ENCODE measurements at regions not wholly inside any gene's neighbourhood (a gene's known extent, or its start where the extent isn't known, plus 50 kb on each side); places are given as distances from the start of the nearest gene placed in this dataset.

DNA sequence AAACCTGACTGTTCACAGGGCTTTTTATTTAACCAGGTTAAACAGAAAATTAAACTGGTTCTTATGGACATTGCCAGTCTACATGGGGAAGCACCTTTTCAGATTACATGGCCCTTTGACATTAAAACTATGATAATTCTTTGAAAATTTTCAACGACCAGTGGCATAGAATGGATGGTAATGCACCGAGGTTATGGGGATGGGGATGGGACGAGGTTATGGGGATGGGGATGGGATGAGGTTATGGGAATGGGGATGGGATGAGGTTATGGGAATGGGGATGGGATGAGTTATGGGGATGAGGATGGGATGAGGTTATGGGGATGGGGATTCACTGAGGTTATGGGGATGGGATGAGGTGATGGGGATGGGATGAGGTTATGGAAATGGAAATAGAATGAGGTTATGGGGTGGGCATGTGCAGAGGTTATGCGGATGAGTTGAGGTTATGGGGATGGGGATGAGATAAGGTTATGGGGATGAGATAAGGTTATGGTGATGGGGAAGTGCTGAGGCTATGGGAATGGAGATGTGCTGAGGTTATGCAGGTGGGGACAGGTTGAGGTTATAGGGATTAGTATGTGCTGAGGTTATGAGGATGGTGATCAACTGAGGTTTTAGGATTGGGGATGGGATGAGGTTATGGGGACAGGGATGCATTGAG lies 541.9 kb downstream of the CDH26 start:
- no peak for ATAC-seq
- no peak for TF ChIP-seq TCF4 (CRISPR knock-in tag; IDR thresholded peaks at IDR 0.05; ENCODE audit: borderline replicate concordance)
- TF ChIP-seq, protein P1, sequence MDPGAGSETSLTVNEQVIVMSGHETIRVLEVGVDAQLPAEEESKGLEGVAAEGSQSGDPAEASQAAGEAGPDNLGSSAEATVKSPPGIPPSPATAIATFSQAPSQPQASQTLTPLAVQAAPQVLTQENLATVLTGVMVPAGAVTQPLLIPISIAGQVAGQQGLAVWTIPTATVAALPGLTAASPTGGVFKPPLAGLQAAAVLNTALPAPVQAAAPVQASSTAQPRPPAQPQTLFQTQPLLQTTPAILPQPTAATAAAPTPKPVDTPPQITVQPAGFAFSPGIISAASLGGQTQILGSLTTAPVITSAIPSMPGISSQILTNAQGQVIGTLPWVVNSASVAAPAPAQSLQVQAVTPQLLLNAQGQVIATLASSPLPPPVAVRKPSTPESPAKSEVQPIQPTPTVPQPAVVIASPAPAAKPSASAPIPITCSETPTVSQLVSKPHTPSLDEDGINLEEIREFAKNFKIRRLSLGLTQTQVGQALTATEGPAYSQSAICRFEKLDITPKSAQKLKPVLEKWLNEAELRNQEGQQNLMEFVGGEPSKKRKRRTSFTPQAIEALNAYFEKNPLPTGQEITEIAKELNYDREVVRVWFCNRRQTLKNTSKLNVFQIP (CRISPR knock-in tag; IDR thresholded peaks at IDR 0.05; ENCODE audit: borderline replicate concordance, low read depth) = no peak
- no peak for TF ChIP-seq GLIS3 (CRISPR knock-in tag; IDR thresholded peaks at IDR 0.05)
- TF ChIP-seq ARNTL (CRISPR knock-in tag; IDR thresholded peaks at IDR 0.05; ENCODE audit: borderline replicate concordance, low read depth) = no peak
- no peak for TF ChIP-seq RARB (CRISPR knock-in tag; IDR thresholded peaks at IDR 0.05)
- no peak for TF ChIP-seq CSDC2 (CRISPR knock-in tag; IDR thresholded peaks at IDR 0.05)
- TF ChIP-seq ZC3H10 (CRISPR knock-in tag; IDR thresholded peaks at IDR 0.05) = no peak
- TF ChIP-seq ZFP3 (CRISPR knock-in tag; IDR thresholded peaks at IDR 0.05) = no peak
- TF ChIP-seq TOX (CRISPR knock-in tag; IDR thresholded peaks at IDR 0.05; ENCODE audit: borderline replicate concordance) = no peak

DNA sequence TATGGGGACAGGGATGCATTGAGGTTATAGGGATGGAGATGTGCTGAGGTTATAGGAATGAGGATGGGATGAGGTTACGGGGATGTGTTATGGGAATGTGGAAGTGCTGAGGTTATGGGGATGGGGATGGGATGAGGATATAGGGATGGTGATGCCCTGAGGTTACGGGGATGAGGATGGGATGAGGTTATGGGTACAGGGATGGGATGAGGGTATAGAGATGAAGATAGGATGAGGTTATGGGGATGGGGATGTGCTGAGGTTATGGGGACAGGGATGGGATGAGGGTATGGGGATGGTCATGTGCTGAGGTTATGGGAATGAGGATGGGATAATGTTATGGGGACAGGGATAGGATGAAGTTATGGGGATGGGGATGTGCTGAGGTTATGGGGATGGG lies 542.8 kb downstream of the CDH26 start:
- TF ChIP-seq BACH2 (CRISPR knock-in tag; IDR thresholded peaks at IDR 0.05; ENCODE audit: borderline replicate concordance) (no peak), GLIS3 (CRISPR knock-in tag; IDR thresholded peaks at IDR 0.05) (no peak), ISL1 (CRISPR knock-in tag; IDR thresholded peaks at IDR 0.05) (no peak), ZNF70 (CRISPR knock-in tag; IDR thresholded peaks at IDR 0.05) (no peak), ZNF565 (CRISPR knock-in tag; conservative IDR thresholded peaks at IDR 0.05; ENCODE audit: low read depth) (no peak), ZNF8 (CRISPR knock-in tag; IDR thresholded peaks at IDR 0.05) (no peak), SNAI2 (CRISPR knock-in tag; IDR thresholded peaks at IDR 0.05) (no peak), RARB (CRISPR knock-in tag; IDR thresholded peaks at IDR 0.05) (no peak), CSDC2 (CRISPR knock-in tag; IDR thresholded peaks at IDR 0.05) (no peak), ARNTL (CRISPR knock-in tag; IDR thresholded peaks at IDR 0.05; ENCODE audit: borderline replicate concordance, low read depth) (no peak), ZC3H10 (CRISPR knock-in tag; IDR thresholded peaks at IDR 0.05) (no peak), ESRRG (CRISPR knock-in tag; IDR thresholded peaks at IDR 0.05) (no peak), ZFP3 (CRISPR knock-in tag; IDR thresholded peaks at IDR 0.05) (no peak), TCF4 (CRISPR knock-in tag; IDR thresholded peaks at IDR 0.05; ENCODE audit: borderline replicate concordance) (no peak), TOX (CRISPR knock-in tag; IDR thresholded peaks at IDR 0.05; ENCODE audit: borderline replicate concordance) (no peak)
- TF ChIP-seq, protein P2, sequence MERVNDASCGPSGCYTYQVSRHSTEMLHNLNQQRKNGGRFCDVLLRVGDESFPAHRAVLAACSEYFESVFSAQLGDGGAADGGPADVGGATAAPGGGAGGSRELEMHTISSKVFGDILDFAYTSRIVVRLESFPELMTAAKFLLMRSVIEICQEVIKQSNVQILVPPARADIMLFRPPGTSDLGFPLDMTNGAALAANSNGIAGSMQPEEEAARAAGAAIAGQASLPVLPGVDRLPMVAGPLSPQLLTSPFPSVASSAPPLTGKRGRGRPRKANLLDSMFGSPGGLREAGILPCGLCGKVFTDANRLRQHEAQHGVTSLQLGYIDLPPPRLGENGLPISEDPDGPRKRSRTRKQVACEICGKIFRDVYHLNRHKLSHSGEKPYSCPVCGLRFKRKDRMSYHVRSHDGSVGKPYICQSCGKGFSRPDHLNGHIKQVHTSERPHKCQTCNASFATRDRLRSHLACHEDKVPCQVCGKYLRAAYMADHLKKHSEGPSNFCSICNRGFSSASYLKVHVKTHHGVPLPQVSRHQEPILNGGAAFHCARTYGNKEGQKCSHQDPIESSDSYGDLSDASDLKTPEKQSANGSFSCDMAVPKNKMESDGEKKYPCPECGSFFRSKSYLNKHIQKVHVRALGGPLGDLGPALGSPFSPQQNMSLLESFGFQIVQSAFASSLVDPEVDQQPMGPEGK (CRISPR knock-in tag; IDR thresholded peaks at IDR 0.05; ENCODE audit: borderline replicate concordance) = no peak
- TF ChIP-seq, protein P1 (CRISPR knock-in tag; IDR thresholded peaks at IDR 0.05; ENCODE audit: borderline replicate concordance, low read depth) = no peak
- TF ChIP-seq, protein P3, sequence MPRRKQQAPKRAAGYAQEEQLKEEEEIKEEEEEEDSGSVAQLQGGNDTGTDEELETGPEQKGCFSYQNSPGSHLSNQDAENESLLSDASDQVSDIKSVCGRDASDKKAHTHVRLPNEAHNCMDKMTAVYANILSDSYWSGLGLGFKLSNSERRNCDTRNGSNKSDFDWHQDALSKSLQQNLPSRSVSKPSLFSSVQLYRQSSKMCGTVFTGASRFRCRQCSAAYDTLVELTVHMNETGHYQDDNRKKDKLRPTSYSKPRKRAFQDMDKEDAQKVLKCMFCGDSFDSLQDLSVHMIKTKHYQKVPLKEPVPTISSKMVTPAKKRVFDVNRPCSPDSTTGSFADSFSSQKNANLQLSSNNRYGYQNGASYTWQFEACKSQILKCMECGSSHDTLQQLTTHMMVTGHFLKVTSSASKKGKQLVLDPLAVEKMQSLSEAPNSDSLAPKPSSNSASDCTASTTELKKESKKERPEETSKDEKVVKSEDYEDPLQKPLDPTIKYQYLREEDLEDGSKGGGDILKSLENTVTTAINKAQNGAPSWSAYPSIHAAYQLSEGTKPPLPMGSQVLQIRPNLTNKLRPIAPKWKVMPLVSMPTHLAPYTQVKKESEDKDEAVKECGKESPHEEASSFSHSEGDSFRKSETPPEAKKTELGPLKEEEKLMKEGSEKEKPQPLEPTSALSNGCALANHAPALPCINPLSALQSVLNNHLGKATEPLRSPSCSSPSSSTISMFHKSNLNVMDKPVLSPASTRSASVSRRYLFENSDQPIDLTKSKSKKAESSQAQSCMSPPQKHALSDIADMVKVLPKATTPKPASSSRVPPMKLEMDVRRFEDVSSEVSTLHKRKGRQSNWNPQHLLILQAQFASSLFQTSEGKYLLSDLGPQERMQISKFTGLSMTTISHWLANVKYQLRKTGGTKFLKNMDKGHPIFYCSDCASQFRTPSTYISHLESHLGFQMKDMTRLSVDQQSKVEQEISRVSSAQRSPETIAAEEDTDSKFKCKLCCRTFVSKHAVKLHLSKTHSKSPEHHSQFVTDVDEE (CRISPR knock-in tag; IDR thresholded peaks at IDR 0.05) = no peak
- TF ChIP-seq, protein P4, sequence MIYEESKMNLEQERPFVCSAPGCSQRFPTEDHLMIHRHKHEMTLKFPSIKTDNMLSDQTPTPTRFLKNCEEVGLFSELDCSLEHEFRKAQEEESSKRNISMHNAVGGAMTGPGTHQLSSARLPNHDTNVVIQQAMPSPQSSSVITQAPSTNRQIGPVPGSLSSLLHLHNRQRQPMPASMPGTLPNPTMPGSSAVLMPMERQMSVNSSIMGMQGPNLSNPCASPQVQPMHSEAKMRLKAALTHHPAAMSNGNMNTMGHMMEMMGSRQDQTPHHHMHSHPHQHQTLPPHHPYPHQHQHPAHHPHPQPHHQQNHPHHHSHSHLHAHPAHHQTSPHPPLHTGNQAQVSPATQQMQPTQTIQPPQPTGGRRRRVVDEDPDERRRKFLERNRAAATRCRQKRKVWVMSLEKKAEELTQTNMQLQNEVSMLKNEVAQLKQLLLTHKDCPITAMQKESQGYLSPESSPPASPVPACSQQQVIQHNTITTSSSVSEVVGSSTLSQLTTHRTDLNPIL (CRISPR knock-in tag; IDR thresholded peaks at IDR 0.05; ENCODE audit: low read depth) = no peak
- ATAC-seq = no peak

DNA sequence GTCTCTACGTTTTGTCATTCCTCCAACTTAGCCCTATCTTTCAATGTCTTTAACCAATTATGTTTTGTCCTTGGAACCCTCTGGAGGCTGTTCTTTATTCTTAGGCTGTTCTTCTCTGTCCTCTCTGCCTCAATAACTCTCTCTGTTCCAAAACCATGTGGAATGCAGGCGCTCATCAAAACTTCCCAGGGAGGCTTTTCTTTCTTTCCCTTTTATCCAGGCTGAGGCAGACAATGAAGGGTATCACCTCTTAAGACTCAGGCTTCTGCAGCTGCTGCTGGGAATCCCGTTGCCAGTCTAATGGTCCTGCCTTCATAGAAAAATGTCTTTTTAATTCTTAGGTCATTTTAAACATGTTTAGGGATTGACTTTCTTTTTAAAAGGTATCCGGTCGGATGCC lies 544.7 kb downstream of the CDH26 start:
- no peak for ATAC-seq
- TF ChIP-seq ARNTL (CRISPR knock-in tag; IDR thresholded peaks at IDR 0.05; ENCODE audit: borderline replicate concordance, low read depth) (no peak), ZNF8 (CRISPR knock-in tag; IDR thresholded peaks at IDR 0.05) (no peak), ZNF565 (CRISPR knock-in tag; conservative IDR thresholded peaks at IDR 0.05; ENCODE audit: low read depth) (no peak), ZC3H10 (CRISPR knock-in tag; IDR thresholded peaks at IDR 0.05) (no peak), ISL1 (CRISPR knock-in tag; IDR thresholded peaks at IDR 0.05) (no peak)
- TF ChIP-seq, protein P1 (CRISPR knock-in tag; IDR thresholded peaks at IDR 0.05; ENCODE audit: borderline replicate concordance, low read depth) = no peak
- TF ChIP-seq, protein P2 (CRISPR knock-in tag; IDR thresholded peaks at IDR 0.05; ENCODE audit: borderline replicate concordance) = no peak
